ENCODE measurements at regions not wholly inside any gene's neighbourhood (a gene's known extent, or its start where the extent isn't known, plus 50 kb on each side); places are given as distances from the start of the nearest gene placed in this dataset.
"Not testable (repeated sequence)": the region's sequence is repeated elsewhere in the genome, so short reads cannot be mapped to it uniquely, and the experiment has no call there.

- TF ChIP-seq CTCF (IDR thresholded peaks at IDR 0.05; ENCODE audit: borderline replicate concordance, insufficient read depth, low read depth, low read length) = no peak
Measured at GRCh38 chr3:25177041-25177440, 251.0 kb upstream of the RARB start.

GRCh38 chr3:25178672-25179071 is 249.4 kb upstream of the RARB start:
- no peak for TF ChIP-seq CTCF (IDR thresholded peaks at IDR 0.05; ENCODE audit: borderline replicate concordance, insufficient read depth, low read depth, low read length)
- H3K4me3 ChIP-seq (ENCODE audit: low read depth, low read length) = no peak overlapping the region

More at GRCh38 chr3:25177041-25177440, 251.0 kb upstream of the RARB start:
- H3K4me3 ChIP-seq (ENCODE audit: low read depth, low read length) = no peak overlapping the region

GRCh38 chr3:25181096-25181495 is 247.0 kb upstream of the RARB start:
- TF ChIP-seq CTCF (IDR thresholded peaks at IDR 0.05; ENCODE audit: borderline replicate concordance, insufficient read depth, low read depth, low read length) = no peak
- H3K4me3 ChIP-seq (ENCODE audit: low read depth, low read length) = no peak overlapping the region

- H3K4me3 ChIP-seq (ENCODE audit: low read depth, low read length) = no peak overlapping the region
- TF ChIP-seq CTCF (IDR thresholded peaks at IDR 0.05; ENCODE audit: borderline replicate concordance, insufficient read depth, low read depth, low read length) = no peak
Measured at GRCh38 chr3:25182794-25183193, 245.3 kb upstream of the RARB start.

GRCh38 chr3:25184641-25185250 is 243.3 kb upstream of the RARB start:
- H3K4me3 ChIP-seq (ENCODE audit: low read depth, low read length) = no peak overlapping the region
- TF ChIP-seq CTCF (IDR thresholded peaks at IDR 0.05; ENCODE audit: borderline replicate concordance, insufficient read depth, low read depth, low read length) = no peak

GRCh38 chr3:25191673-25192072 is 236.4 kb upstream of the RARB start:
- H3K4me3 ChIP-seq (ENCODE audit: low read depth, low read length) = no peak overlapping the region
- TF ChIP-seq CTCF (IDR thresholded peaks at IDR 0.05; ENCODE audit: borderline replicate concordance, insufficient read depth, low read depth, low read length) = no peak

GRCh38 chr3:25199567-25199966 is 228.5 kb upstream of the RARB start:
- H3K4me3 ChIP-seq (ENCODE audit: low read depth, low read length) = not testable (repeated sequence)

GRCh38 chr3:25212736-25213135 is 215.3 kb upstream of the RARB start:
- TF ChIP-seq CTCF (IDR thresholded peaks at IDR 0.05; ENCODE audit: borderline replicate concordance, insufficient read depth, low read depth, low read length) = no peak
- no peak overlapping the region for H3K4me3 ChIP-seq (ENCODE audit: low read depth, low read length)
